Posterior vena cava (tissue), 2 donors: ENCODE measurements at regions not wholly inside any gene's neighbourhood (a gene's known extent, or its start where the extent isn't known, plus 50 kb on each side); places are given as distances from the start of the nearest gene placed in this dataset.

Experiments
- DNase-seq: peaks from one replicate; pipeline ENCODE4 v3.0.0-alpha.2; 2020; ENCODE audit warnings: low spot score
- intact Hi-C, 2 donors: fragments of 100-400 bp; cut with DNase I; formaldehyde crosslinking; loops; one replicate each; pipeline versions ENCODE4 v1.14.1 to v1.14.2; 2022 to 2023
- donor health status: DM: yes; HTN: yes; CAD: no.
- donor health status: DM: yes; HTN: yes; CAD: no.

GRCh38 chr18:39058386-39059000, 1492.9 kb upstream of the CELF4 start:
- intact Hi-C loops, result no loop called here

DNA sequence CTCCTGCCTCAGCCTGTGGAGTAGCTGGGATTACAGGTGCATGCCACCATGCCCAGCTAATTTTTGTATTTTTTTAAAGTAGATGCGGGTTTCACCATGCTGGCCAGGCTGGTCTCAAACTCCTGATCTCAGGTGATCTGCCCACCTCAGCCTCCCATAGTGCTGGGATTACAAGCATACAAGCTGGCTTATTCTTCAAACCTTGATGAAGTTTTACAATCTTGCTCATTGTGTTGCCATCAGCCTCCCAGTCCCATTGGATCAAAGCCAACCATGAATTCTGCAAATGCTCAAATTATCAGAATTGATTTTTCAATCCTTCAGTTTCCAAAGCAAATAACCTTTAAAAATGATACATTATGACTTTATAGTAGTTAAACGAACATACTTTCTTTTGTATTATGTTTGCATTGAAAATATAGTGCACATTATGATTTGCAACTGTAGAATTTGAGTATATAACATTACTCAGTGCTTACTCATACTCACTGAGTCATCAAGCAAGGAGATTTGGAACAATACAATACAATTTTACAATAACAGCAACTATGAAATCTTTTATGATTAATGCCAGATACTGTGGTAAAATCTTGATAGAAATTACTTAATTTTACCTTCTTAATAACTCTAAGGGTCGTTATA, 1491.9 kb upstream of the CELF4 start:
- no peak for DNase-seq
- intact Hi-C loops, result no loop called here

More at GRCh38 chr18:39058386-39059000, 1492.9 kb upstream of the CELF4 start:
- no peak for DNase-seq

- no peak for DNase-seq
- intact Hi-C loops, result no loop called here
Measured at GRCh38 chr18:39053571-39053970, 1488.0 kb upstream of the CELF4 start.

DNA sequence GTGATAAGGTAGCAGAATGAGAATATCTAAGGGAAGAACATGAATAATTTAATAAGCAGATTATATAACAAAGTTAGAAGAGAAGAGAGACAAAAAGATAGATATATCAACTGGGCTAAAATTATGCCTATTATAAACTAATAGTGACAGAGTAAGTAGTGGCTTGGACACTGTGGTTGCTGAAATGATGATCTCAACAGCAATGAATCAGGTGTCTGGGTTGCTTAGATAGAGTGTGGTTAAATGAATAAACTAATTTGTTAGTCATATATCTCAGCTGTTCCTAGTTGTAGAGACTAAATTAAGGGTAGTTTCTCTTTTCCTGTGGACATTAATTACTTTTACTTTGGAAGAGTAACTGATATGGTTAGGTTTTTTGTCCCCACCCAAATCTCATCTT, 1485.4 kb upstream of the CELF4 start:
- no peak for DNase-seq
- intact Hi-C loops, result no loop called here

DNA sequence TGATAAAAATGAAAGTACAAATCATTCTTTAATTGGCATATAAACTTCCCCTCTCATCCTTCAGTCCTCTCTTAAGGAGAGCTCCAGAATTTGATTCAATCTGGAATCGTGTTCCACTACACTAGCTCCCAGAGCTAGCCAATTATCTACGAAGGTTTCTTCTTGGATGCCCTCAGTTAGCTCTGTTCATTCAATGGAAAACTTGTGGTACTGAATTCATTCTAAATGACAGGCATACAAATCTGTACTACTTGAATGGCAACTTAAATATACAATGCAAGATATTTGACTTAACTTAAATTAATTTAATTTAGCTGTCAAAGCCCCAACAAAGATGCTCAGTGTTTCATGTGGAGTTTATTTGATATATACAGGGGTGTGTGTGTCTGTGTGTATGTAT, 1474.2 kb upstream of the CELF4 start:
- intact Hi-C loops, result no loop called here

DNA sequence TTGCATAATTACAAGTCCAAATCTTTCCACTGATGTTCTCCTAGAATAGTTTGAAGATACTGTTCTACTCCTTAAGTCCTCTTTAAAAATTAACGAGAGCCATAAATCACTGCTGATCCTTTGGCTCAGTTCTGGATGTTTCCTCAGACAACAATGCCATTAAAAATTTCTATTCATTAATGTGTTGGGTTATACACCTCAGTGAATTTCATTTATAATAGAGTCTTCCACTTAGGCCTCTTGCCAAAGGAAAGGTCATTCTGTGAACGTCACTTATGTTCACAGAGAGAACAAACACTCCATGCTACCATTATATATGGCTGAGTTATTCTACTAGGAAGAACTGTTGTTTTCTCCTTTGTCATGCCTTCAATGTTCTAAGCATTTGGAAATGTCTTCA, 1472.3 kb upstream of the CELF4 start:
- no peak for DNase-seq
- intact Hi-C loops, result no loop called here

More for the DNA sequence above, 1474.2 kb upstream of the CELF4 start:
- DNase-seq, result no peak

DNA sequence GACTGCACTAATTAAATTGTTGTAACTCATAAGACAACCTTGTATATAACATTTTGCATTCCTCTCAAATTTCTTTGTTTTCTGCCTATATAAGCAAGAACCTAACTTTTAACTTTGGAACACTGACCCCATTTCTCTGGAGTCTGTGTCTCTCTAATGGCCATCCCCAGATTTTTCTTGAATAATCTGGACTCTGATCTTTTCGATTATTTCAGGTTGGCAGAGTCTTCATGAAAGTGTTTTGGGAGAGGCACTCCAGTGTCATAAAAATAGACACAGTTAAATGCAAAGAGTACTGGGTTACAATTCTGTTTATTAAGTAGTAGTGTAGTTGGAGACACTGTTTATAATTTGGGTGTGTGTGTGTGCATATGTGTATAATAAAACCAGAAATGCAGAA, 1467.7 kb upstream of the CELF4 start:
- intact Hi-C loops, result loop anchor here in 1 of 2 donors (1.0 kb wide), 1 partner anchor 13 kb away; no protein-coding TSS in a partner anchor
- DNase-seq, result no peak

- no peak for DNase-seq
- intact Hi-C loops, result no loop called here
Measured at GRCh38 chr18:39031647-39032046, 1466.0 kb upstream of the CELF4 start.

DNA sequence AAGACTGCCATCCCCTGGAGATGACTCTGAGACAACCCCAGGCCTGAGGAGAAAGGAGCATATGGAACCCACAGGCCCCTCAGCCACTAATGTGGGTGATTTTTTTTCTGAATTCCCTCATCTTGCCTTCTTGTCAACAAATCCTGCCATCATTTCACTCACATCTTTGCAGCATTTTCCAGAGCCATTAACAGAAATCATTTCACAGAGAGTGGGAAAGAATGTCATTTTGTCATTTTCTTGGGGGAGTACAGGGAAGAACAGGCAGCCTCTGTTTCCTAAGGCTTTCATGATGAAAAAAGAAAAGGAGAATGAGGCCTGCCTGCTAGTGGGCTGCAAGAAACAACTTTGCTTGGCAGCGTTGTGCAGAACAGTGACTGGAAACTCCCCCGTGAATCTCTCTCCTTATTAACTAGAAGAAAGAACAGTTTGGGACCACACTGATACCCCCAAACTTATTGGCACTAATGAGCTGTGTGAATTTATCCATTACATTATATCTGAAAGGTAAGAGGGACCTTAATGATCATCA, 1464.6 kb upstream of the CELF4 start:
- no peak for DNase-seq
- intact Hi-C loops, result no loop called here

GRCh38 chr18:39025531-39025930, 1459.9 kb upstream of the CELF4 start:
- intact Hi-C loops, result loop anchor here in 1 of 2 donors (10.0 kb wide), 1 partner anchor 449 kb away; no protein-coding TSS in a partner anchor
- no peak for DNase-seq

DNA sequence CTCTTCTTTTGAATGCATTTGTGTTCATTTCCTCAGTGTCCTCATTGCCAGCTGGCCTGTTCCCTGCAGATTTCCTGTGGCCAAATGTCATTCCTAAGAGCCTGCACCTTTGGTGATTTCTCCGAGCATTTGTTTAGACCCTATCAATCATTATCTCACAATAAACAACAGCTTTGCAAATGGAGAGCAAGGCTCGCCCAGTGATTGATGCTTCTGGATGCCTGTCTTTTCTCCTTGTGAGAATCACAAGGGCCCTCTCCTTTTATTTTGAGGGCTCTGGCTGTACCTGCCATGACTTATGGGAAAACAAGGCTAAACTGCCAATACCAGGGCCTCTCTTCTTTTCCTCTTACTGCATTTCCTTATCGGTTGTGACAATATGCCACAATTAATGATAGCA, 1454.4 kb upstream of the CELF4 start:
- DNase-seq, result no peak
- intact Hi-C loops, result loop anchor here in 1 of 2 donors (10.0 kb wide), 1 partner anchor 455 kb away; no protein-coding TSS in a partner anchor

- intact Hi-C loops, result no loop called here
- no peak for DNase-seq
Measured at GRCh38 chr18:39007031-39007902, 1441.7 kb upstream of the CELF4 start.

DNA sequence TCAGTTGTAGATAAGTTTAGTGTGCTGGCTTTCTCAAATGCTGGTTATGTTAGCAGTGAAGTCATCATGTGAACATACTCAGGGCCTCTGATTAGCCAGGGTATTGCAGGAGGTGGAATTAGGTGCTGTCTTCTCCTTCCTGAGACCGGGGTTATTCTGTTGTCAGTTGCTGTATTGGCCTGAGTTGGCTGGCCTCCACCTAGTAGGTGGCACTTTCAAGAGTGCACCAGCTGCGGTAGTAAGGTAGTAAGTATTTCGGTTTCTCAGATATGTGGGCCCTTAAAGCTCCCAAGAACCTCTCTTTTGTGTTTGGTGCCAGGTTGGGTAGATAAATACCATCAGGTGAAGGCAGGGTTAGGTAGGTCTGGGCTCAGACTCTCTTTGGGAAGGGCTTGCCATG, 1430.5 kb upstream of the CELF4 start:
- intact Hi-C loops, result no loop called here
- no peak for DNase-seq

DNA sequence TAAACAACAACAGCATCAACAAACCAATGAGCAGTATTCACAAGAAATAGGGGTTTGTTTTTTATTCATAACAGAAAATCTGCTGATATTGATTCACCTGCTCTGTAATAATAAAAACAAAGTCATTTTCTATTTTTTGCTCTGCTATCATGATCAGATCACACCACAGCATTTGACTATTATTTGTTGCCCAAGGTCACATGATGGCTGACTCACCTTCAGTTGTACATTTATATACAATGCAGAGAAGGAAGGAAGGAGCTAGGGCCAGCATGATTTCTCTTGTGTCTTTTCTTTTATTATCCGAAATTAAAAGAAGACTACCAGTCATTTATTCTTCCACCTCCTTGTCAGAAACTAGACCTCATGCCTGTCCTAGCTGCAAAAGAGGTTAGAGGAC, 1427.7 kb upstream of the CELF4 start:
- intact Hi-C loops, result no loop called here
- no peak for DNase-seq

DNA sequence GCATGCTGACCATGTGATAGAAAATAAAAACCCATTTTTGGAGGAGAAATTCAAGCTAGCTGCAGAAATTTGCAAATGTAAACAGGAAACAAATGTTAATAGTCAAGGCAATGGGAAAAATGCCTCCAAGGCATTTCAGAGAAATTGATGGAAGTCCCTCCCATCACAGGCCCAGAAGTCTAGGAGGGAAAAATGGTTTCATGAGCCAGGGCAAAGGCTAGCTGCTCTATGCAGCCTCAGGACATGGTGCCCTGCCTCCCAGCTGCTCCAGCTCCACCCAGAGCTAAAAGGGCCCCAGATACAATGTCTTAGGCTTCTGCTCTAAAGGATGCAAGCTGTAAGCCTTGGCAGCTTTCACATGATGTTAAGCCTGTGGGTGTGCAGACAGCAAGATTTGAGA, 1419.4 kb upstream of the CELF4 start:
- DNase-seq, result no peak
- intact Hi-C loops, result no loop called here

- DNase-seq, result no peak
- intact Hi-C loops, result no loop called here
Measured at GRCh38 chr18:38982072-38982471, 1416.5 kb upstream of the CELF4 start.

DNA sequence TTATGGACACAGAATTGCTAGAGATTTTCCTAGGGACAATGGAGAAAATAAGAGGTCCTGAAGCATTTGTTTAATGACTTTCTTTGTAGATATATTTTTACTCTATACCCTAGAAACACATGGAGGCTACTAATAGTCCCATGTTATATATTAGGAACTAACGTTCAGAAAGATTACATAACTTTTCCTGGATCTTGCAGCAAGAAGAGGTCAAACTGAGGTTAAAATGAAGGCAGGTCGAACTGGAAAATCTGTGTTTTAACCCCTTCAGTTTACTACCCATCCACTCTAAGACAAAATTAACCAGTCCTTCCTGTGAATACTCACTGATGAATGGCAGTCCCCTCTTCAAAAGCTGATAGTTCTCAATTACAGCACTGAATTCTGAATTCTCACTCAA, 1415.8 kb upstream of the CELF4 start:
- intact Hi-C loops, result no loop called here
- no peak for DNase-seq

GRCh38 chr18:38980420-38980819, 1414.8 kb upstream of the CELF4 start:
- DNase-seq, result no peak
- intact Hi-C loops, result no loop called here

GRCh38 chr18:38972571-38972970, 1407.0 kb upstream of the CELF4 start:
- DNase-seq, result no peak
- intact Hi-C loops, result no loop called here

- intact Hi-C loops, result no loop called here
- DNase-seq, result no peak
Measured at GRCh38 chr18:38971881-38972280, 1406.3 kb upstream of the CELF4 start.
